HG03378 (cell line): ENCODE measurements at regions not wholly inside any gene's neighbourhood (a gene's known extent, or its start where the extent isn't known, plus 50 kb on each side); places are given as distances from the start of the nearest gene placed in this dataset.
"Not testable (repeated sequence)": the region's sequence is repeated elsewhere in the genome, so short reads cannot be mapped to it uniquely, and the experiment has no call there.

ENCODE experiments used
- ATAC-seq: cut with Tn5 transposase; IDR thresholded peaks from one replicate; pipeline ENCODE4 v1.9.1; 2021; ENCODE audit warnings: mild to moderate bottlenecking, moderate library complexity; ENCODE audit not compliant: unreplicated experiment

GRCh38 chr12:33817713-33818112 lies 204.6 kb upstream of the ALG10 start:
- ATAC-seq: no peak

- ATAC-seq: no peak
Observed at GRCh38 chr12:33818313-33818712, 204.0 kb upstream of the ALG10 start.

GRCh38 chr12:33825442-33825841 lies 196.9 kb upstream of the ALG10 start:
- no peak for ATAC-seq

GRCh38 chr12:33825986-33826602 lies 196.2 kb upstream of the ALG10 start:
- ATAC-seq: no peak

GRCh38 chr12:33828326-33828725 lies 194.0 kb upstream of the ALG10 start:
- ATAC-seq: no peak

- no peak for ATAC-seq
Observed at GRCh38 chr12:33830070-33830469, 192.2 kb upstream of the ALG10 start.

- no peak for ATAC-seq
Observed at GRCh38 chr12:33832900-33833299, 189.4 kb upstream of the ALG10 start.

- no peak for ATAC-seq
Observed at GRCh38 chr12:33834672-33835071, 187.6 kb upstream of the ALG10 start.

- ATAC-seq: no peak
Observed at GRCh38 chr12:33876618-33877017, 145.7 kb upstream of the ALG10 start.

GRCh38 chr12:33892425-33892824 lies 129.9 kb upstream of the ALG10 start:
- no peak for ATAC-seq

- not testable (repeated sequence) for ATAC-seq
Observed at GRCh38 chr12:33920460-33920859, 101.8 kb upstream of the ALG10 start.

- no peak for ATAC-seq
Observed at GRCh38 chr12:33926095-33926494, 96.2 kb upstream of the ALG10 start.

- not testable (repeated sequence) for ATAC-seq
Observed at GRCh38 chr12:33937669-33938068, 84.6 kb upstream of the ALG10 start.

GRCh38 chr12:33942172-33942571 lies 80.1 kb upstream of the ALG10 start:
- no peak for ATAC-seq

- no peak for ATAC-seq
Observed at GRCh38 chr12:33944703-33945437, 77.4 kb upstream of the ALG10 start.

- ATAC-seq: no peak
Observed at GRCh38 chr12:33945438-33945784, 76.9 kb upstream of the ALG10 start.

- ATAC-seq: not testable (repeated sequence)
Observed at GRCh38 chr12:33966219-33966618, 56.1 kb upstream of the ALG10 start.

GRCh38 chr12:33967760-33968159 lies 54.5 kb upstream of the ALG10 start:
- ATAC-seq: no peak
